ENCODE measurements at regions not wholly inside any gene's neighbourhood (a gene's known extent, or its start where the extent isn't known, plus 50 kb on each side); places are given as distances from the start of the nearest gene placed in this dataset.

DNA sequence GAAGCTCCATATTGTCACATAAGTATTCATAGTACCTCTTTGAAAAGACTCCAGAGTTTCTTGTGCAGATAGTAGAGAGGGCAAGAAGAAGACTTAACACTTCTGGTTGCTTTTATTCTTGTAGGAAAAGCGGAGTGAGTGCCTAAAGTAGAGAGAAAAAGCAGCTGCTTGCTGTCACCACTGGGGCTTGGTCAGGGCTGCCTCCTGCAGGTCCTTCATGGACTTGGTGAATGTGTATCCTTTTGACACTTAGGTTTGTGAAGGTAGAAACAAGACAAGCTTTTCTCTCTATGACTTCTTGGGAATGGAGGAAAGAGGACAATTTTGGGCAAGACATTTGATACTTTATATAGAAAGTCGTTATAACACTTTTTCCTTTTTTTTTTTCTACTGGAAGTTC, 312.8 kb upstream of the FANCL start:
- Histone ChIP-seq H3K27ac (no peak overlapping the region), H3K9me2 (ENCODE audit: insufficient read depth) (peaks cover 4% of the 10 kb centered on the region; the same call in 1 of the 2 replicates), H3K79me2 (ENCODE audit: low read depth) (no peaks in the 10 kb centered on the region), H3K9me3 (ENCODE audit: insufficient read depth, low read depth) (0 out of 2 replicates have a peak, but pooled peaks cover 3% of the 10 kb centered on the region), H3K27me3 (ENCODE audit: insufficient read depth, low read depth) (no peaks in the 10 kb centered on the region), H3F3A (ENCODE audit: insufficient read depth, low read depth) (no peaks in the 10 kb centered on the region), H3K4me3 (no peak overlapping the region), H2AFZ (no peak overlapping the region), H3K4me2 (no peak overlapping the region), H3K36me3 (ENCODE audit: low read depth) (no peaks in the 10 kb centered on the region), H4K20me1 (ENCODE audit: insufficient read depth) (no peaks in the 10 kb centered on the region), H3K4me1 (replicated peaks; ENCODE audit: insufficient read depth) (no peaks in the 10 kb centered on the region)
- ChIA-PET CTCF (no interaction called here), POLR2A (ENCODE audit: unreplicated experiment) (no interaction called here)
- intact Hi-C loops (cut with micrococcal nuclease; ENCODE audit: unreplicated experiment) = no loop called here
- no peak for DNase-seq
- BruUV-seq (replicated peaks) = no TSS peak
- no peak for TF ChIP-seq EZH2 (IDR thresholded peaks at IDR 0.05; ENCODE audit: low read depth)
- TF ChIP-seq, protein P1, sequence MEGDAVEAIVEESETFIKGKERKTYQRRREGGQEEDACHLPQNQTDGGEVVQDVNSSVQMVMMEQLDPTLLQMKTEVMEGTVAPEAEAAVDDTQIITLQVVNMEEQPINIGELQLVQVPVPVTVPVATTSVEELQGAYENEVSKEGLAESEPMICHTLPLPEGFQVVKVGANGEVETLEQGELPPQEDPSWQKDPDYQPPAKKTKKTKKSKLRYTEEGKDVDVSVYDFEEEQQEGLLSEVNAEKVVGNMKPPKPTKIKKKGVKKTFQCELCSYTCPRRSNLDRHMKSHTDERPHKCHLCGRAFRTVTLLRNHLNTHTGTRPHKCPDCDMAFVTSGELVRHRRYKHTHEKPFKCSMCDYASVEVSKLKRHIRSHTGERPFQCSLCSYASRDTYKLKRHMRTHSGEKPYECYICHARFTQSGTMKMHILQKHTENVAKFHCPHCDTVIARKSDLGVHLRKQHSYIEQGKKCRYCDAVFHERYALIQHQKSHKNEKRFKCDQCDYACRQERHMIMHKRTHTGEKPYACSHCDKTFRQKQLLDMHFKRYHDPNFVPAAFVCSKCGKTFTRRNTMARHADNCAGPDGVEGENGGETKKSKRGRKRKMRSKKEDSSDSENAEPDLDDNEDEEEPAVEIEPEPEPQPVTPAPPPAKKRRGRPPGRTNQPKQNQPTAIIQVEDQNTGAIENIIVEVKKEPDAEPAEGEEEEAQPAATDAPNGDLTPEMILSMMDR (conservative IDR thresholded peaks at IDR 0.05) = no peak; the same call in 1 of the 2 replicates

DNA sequence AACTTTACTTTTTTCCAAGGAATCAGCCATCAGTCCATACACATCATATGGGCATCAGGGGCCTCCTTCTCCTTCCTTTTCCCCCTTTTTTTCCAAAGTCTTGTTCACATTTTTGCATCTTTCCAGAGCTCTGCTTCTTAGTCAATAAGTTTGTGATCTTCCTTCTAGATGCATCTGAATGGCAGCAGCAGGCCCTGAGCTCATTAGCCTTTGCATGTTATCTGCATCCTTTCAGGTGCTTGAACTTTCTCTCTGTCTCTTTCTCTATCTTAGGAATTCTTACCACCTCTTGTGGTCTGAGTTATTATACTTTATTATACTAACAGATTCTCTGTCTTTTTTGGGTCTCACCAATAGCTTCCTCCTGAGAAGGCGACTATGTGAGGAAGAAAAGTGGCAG, 312.4 kb upstream of the FANCL start:
- Histone ChIP-seq H3K4me1 (replicated peaks; ENCODE audit: insufficient read depth) (no peaks in the 10 kb centered on the region), H3F3A (ENCODE audit: insufficient read depth, low read depth) (no peaks in the 10 kb centered on the region), H3K9me3 (ENCODE audit: insufficient read depth, low read depth) (0 out of 2 replicates have a peak, but pooled peaks cover 3% of the 10 kb centered on the region), H3K4me2 (no peak overlapping the region), H3K27me3 (ENCODE audit: insufficient read depth, low read depth) (no peaks in the 10 kb centered on the region), H3K9me2 (ENCODE audit: insufficient read depth) (peaks cover 4% of the 10 kb centered on the region; the same call in 1 of the 2 replicates), H3K27ac (no peak overlapping the region), H4K20me1 (ENCODE audit: insufficient read depth) (no peaks in the 10 kb centered on the region), H3K36me3 (ENCODE audit: low read depth) (no peaks in the 10 kb centered on the region), H3K79me2 (ENCODE audit: low read depth) (no peaks in the 10 kb centered on the region), H2AFZ (no peak overlapping the region), H3K4me3 (no peak overlapping the region)
- no peak for DNase-seq
- no TSS peak for BruUV-seq (replicated peaks)
- ChIA-PET POLR2A (ENCODE audit: unreplicated experiment) (interaction anchor here (0.5 kb wide), 1 partner anchor 9 kb away, joined by 8 read pairs; no protein-coding TSS in a partner anchor), CTCF (no interaction called here)
- intact Hi-C loops (cut with micrococcal nuclease; ENCODE audit: unreplicated experiment) = no loop called here
- TF ChIP-seq, protein P1 (conservative IDR thresholded peaks at IDR 0.05) = no peak
- no peak for TF ChIP-seq EZH2 (IDR thresholded peaks at IDR 0.05; ENCODE audit: low read depth)

DNA sequence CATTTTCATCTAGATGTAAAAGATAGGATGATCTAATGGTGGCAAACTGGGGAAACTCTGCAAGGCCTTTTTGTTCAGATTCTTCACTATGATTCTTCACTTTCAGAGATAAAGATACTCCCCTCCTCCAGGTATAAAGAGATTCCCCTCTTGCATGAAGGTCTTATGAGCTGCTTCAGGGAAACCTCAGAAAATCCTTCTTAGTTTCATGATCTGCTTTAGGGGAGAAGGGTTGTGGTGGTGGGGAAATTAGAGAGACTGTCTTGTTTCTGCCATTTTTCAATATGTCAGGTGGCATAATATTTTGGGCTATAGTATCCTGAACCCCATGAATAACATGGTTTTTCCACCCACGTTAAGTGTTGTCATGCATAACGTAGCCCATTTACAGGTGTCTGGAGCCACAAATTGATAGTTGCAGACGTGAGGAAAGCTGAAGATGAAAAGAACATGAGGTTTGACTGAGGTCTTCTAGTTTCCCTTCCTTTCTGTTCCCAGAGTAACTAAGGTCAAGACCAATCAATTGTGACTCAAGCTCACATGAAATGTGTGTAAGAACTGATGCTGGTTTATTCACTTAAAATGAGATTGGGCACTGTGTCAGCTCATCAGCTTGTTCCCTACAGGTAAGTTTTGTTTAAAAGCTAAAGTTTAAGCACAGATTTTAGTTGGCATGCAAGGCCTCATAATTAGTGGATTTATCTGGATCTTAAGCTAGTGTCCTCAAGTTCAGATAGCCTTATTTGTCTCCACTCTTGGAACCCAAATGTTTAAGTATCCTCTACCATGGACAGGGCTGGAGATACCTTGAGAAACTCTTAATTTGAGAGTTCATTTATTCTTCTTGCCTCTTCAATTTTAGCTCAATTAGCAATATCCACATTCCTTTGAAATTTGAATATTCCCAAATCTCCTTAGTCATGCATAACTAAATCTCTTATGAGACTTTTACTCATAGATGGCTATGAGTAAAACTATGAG, 304.5 kb upstream of the FANCL start:
- BruUV-seq (replicated peaks) = no TSS peak
- intact Hi-C loops (cut with micrococcal nuclease; ENCODE audit: unreplicated experiment) = no loop called here
- H3K27ac ChIP-seq = no peak overlapping the region
- H3K9me2 ChIP-seq (ENCODE audit: insufficient read depth) = peaks cover 10% of the 10 kb centered on the region; the same call in 1 of the 2 replicates
- no peaks in the 10 kb centered on the region for H3K36me3 ChIP-seq (ENCODE audit: low read depth)
- H3K9me3 ChIP-seq (ENCODE audit: insufficient read depth, low read depth) = 0 out of 2 replicates have a peak, but pooled peaks cover 3% of the 10 kb centered on the region
- no peaks in the 10 kb centered on the region for H3K27me3 ChIP-seq (ENCODE audit: insufficient read depth, low read depth)
- CTCF ChIA-PET = interaction anchor here (0.5 kb wide), 1 partner anchor 491 kb away, joined by 3 read pairs; no protein-coding TSS in a partner anchor
- POLR2A ChIA-PET (ENCODE audit: unreplicated experiment) = no interaction called here
- H3K4me2 ChIP-seq = no peak overlapping the region
- H4K20me1 ChIP-seq (ENCODE audit: insufficient read depth) = no peaks in the 10 kb centered on the region
- H3K79me2 ChIP-seq (ENCODE audit: low read depth) = no peaks in the 10 kb centered on the region
- no peak for DNase-seq
- H3K4me3 ChIP-seq = no peak overlapping the region
- no peak for TF ChIP-seq EZH2 (IDR thresholded peaks at IDR 0.05; ENCODE audit: low read depth)
- TF ChIP-seq, protein P1 (conservative IDR thresholded peaks at IDR 0.05) = no peak
- H3K4me1 ChIP-seq (replicated peaks; ENCODE audit: insufficient read depth) = no peaks in the 10 kb centered on the region
- H2AFZ ChIP-seq = no peak overlapping the region
- H3F3A ChIP-seq (ENCODE audit: insufficient read depth, low read depth) = no peaks in the 10 kb centered on the region

All from PC-9 (cell line).